ENCODE measurements at regions not wholly inside any gene's neighbourhood (a gene's known extent, or its start where the extent isn't known, plus 50 kb on each side); places are given as distances from the start of the nearest gene placed in this dataset.

- TF ChIP-seq CTCF (IDR thresholded peaks at IDR 0.05; ENCODE audit: poor library complexity, severe bottlenecking) (no peak), MXI1 (conservative IDR thresholded peaks at IDR 0.05; ENCODE audit: poor library complexity, severe bottlenecking) (no peak), EZH2 (IDR thresholded peaks at IDR 0.05; ENCODE audit: borderline replicate concordance, insufficient read depth, low read length, poor library complexity, severe bottlenecking) (no peak), POLR2AphosphoS5 (IDR thresholded peaks at IDR 0.05) (no peak), REST (IDR thresholded peaks at IDR 0.05; ENCODE audit: borderline replicate concordance) (no peak)
These were observed 408.3 kb upstream of the RGMB start for GRCh38 chr5:98365126-98365525.
